Activated B cell treated with CpG ODN at 0.5 μM for 24 hours (primary cell): ENCODE measurements at regions not wholly inside any gene's neighbourhood (a gene's known extent, or its start where the extent isn't known, plus 50 kb on each side); places are given as distances from the start of the nearest gene placed in this dataset.

Source experiments
- ATAC-seq: fragments of 200-7000 bp; cut with Tn5 transposase; one replicate; pipeline ENCODE4 v1.10.0; 2021; ENCODE audit warnings: low read depth, mild to moderate bottlenecking, moderate library complexity
- CTCF ChIA-PET: fragments of 350-600 bp; sonication (Branson Sonifier 250); formaldehyde crosslinking; loops from one replicate; lab custom pipeline; 2021; ENCODE audit warnings: antibody characterized with exemption; lab: Charles Lee
- POLR2A ChIA-PET: fragments of 350-600 bp; sonication (Branson Sonifier 250); formaldehyde crosslinking; loops from one replicate; lab custom pipeline; 2021; ENCODE audit warnings: antibody characterized with exemption; lab: Charles Lee
- DNase-seq: peaks from one replicate; pipeline ENCODE4 v3.0.0; 2022
- H3K27ac Mint-ChIP-seq: one replicate; pipeline ENCODE4 v1.8.0; 2020; ENCODE audit warnings: mixed read lengths
- H3K27me3 Mint-ChIP-seq: one replicate; pipeline ENCODE4 v1.8.0; 2021; ENCODE audit warnings: mixed read lengths
- H3K36me3 Mint-ChIP-seq: one replicate; pipeline ENCODE4 v1.8.0; 2021; ENCODE audit warnings: low read depth, mixed read lengths
- H3K4me1 Mint-ChIP-seq: one replicate; pipeline ENCODE4 v1.8.0; 2021; ENCODE audit warnings: mixed read lengths
- H3K4me3 Mint-ChIP-seq: one replicate; pipeline ENCODE4 v1.8.0; 2020; ENCODE audit warnings: mild to moderate bottlenecking, mixed read lengths
- H3K9me3 Mint-ChIP-seq: one replicate; pipeline ENCODE4 v1.8.0; 2020; ENCODE audit warnings: mixed read lengths
- CTCF ChIP-seq: fragments of 200-600 bp; IDR thresholded peaks from one replicate; pipeline ENCODE4 v1.8.0; 2022; ENCODE audit warnings: antibody characterized with exemption, mild to moderate bottlenecking
- intact Hi-C: fragments of 100-400 bp; cut with micrococcal nuclease; formaldehyde crosslinking; loops from one replicate; pipeline ENCODE4 v1.15.1; 2024

DNA sequence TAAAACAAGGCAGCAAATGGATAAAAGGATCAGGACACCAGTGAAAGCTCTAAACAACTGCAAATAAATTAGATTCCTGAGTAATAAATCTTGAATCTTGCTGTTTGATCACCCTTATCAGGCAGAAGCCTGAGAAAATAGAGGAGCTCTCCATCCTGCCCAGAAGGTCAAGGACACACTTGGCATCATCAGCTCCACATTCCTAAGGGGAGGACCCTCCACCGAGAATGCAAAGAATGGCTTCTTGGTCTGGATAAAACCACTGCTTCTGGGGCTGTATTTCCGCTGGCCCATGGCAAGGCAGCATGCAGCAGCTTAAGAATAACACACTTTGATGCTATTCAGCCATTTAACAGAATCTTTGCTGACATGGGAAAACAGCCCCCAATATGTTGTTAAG is 108.9 kb upstream of the TSC22D2 start:
- no peak overlapping the region for H3K27ac Mint-ChIP-seq
- CTCF ChIA-PET, result interaction anchor here (0.6 kb wide), 1 partner anchor 102 kb away, joined by 6 read pairs; no protein-coding TSS in a partner anchor
- peaks cover 13% of the 10 kb centered on the region for H3K27me3 Mint-ChIP-seq
- intact Hi-C loops, result no loop called here
- POLR2A ChIA-PET, result interaction anchor here (1.3 to 1.4 kb wide), 2 partner anchors 109 to 111 kb away, joined by 3 to 4 read pairs; partner anchors contain the start of gene TSC22D2
- no peak for TF ChIP-seq CTCF
- DNase-seq, result no peak
- H3K9me3 Mint-ChIP-seq, result no peaks in the 10 kb centered on the region
- H3K4me1 Mint-ChIP-seq, result no peaks in the 10 kb centered on the region
- no peak overlapping the region for H3K4me3 Mint-ChIP-seq
- no peak for ATAC-seq
- no peaks in the 10 kb centered on the region for H3K36me3 Mint-ChIP-seq

GRCh38 chr3:150296966-150297365 is 111.1 kb upstream of the TSC22D2 start:
- intact Hi-C loops, result no loop called here
- no peaks in the 10 kb centered on the region for H3K36me3 Mint-ChIP-seq
- no peak overlapping the region for H3K4me3 Mint-ChIP-seq
- H3K27me3 Mint-ChIP-seq, result peaks cover 19% of the 10 kb centered on the region
- no peaks in the 10 kb centered on the region for H3K4me1 Mint-ChIP-seq
- ChIA-PET POLR2A (no interaction called here), CTCF (interaction anchor here (0.8 to 1.3 kb wide), 3 partner anchors 11 to 112 kb away, joined by 3 to 6 read pairs (median 3); no protein-coding TSS in a partner anchor)
- TF ChIP-seq CTCF, result no peak
- ATAC-seq (no peak), DNase-seq (no peak)
- no peaks in the 10 kb centered on the region for H3K9me3 Mint-ChIP-seq
- no peak overlapping the region for H3K27ac Mint-ChIP-seq

- ChIA-PET POLR2A (no interaction called here), CTCF (interaction anchor here (1.3 kb wide), 2 partner anchors 19 to 113 kb away, joined by 3 to 6 read pairs; no protein-coding TSS in a partner anchor)
- Mint-ChIP-seq H3K4me1 (no peaks in the 10 kb centered on the region), H3K36me3 (no peaks in the 10 kb centered on the region), H3K27ac (no peak overlapping the region), H3K9me3 (no peaks in the 10 kb centered on the region), H3K27me3 (peaks cover 23% of the 10 kb centered on the region), H3K4me3 (no peak overlapping the region)
- intact Hi-C loops, result no loop called here
- no peak for TF ChIP-seq CTCF
- DNase-seq (no peak), ATAC-seq (no peak)
These were observed 111.9 kb upstream of the TSC22D2 start for GRCh38 chr3:150296123-150296735.

- POLR2A ChIA-PET, result no interaction called here
- DNase-seq (no peak), ATAC-seq (no peak)
- no peaks in the 10 kb centered on the region for H3K4me1 Mint-ChIP-seq
- H3K27ac Mint-ChIP-seq, result no peak overlapping the region
- TF ChIP-seq CTCF, result no peak
- H3K4me3 Mint-ChIP-seq, result no peak overlapping the region
- H3K27me3 Mint-ChIP-seq, result peaks cover 27% of the 10 kb centered on the region
- CTCF ChIA-PET, result interaction anchor here (1.3 to 3.3 kb wide), 2 partner anchors 8 to 202 kb away, joined by 4 to 12 read pairs; no protein-coding TSS in a partner anchor
- no peaks in the 10 kb centered on the region for H3K36me3 Mint-ChIP-seq
- no peaks in the 10 kb centered on the region for H3K9me3 Mint-ChIP-seq
- intact Hi-C loops, result no loop called here
These were observed 114.6 kb upstream of the TSC22D2 start for GRCh38 chr3:150293401-150294001.

GRCh38 chr3:150292891-150293290 is 115.2 kb upstream of the TSC22D2 start:
- Mint-ChIP-seq H3K27ac (no peak overlapping the region), H3K4me3 (no peak overlapping the region), H3K4me1 (no peaks in the 10 kb centered on the region), H3K27me3 (peaks cover 27% of the 10 kb centered on the region), H3K36me3 (no peaks in the 10 kb centered on the region), H3K9me3 (no peaks in the 10 kb centered on the region)
- intact Hi-C loops, result no loop called here
- ChIA-PET POLR2A (no interaction called here), CTCF (interaction anchor here (3.3 kb wide), 1 partner anchor 203 kb away, joined by 12 read pairs; no protein-coding TSS in a partner anchor)
- no peak for TF ChIP-seq CTCF
- ATAC-seq, result no peak
- no peak for DNase-seq
